ENCODE measurements at regions not wholly inside any gene's neighbourhood (a gene's known extent, or its start where the extent isn't known, plus 50 kb on each side); places are given as distances from the start of the nearest gene placed in this dataset.

- TF ChIP-seq CTCF (IDR thresholded peaks at IDR 0.05; ENCODE audit: low read depth, low read length, poor library complexity, severe bottlenecking), result no peak
- no peak for TF ChIP-seq EZH2phosphoT487 (IDR thresholded peaks at IDR 0.05; ENCODE audit: borderline replicate concordance, low read length)
These were observed 417.9 kb downstream of the FAT4 start for GRCh38 chr4:125732632-125733031.
